ENCODE measurements at regions not wholly inside any gene's neighbourhood (a gene's known extent, or its start where the extent isn't known, plus 50 kb on each side); places are given as distances from the start of the nearest gene placed in this dataset.

DNA sequence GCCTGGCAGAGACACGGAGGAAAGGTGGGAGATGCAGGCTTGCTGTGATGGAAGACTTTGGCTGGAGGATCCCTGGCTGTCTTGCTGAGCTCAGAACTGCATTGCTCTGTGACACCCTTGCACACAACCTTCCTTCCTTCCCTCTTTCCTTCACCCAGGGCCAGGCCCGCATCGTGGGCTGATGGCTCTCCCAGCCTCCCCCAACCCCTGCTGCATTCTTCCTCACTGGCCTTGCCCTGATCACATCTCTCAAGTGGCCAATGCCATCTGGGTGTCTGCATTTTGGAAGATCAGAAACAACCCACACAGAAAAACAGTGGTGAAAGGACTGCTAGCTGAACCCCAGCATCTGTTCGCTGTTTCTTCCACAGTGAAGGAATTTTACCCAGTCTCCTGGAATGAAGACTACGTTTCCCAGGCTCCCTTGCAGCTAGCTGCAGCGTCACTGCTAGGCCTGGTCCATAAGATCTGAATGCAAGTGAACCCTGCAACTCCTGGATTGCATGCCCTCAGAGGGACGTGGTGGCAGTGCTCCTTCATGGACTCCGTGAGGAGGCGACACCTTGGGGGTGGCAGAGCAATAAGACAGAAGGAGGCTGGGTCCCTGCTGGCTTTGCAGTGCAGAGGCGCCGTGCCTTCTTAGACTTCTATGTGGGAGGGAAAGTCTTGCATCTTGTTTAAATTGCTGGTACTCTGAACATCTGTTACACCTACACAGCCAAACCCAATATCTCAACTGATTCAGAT, 78.9 kb upstream of the YWHAQ start:
- TF ChIP-seq, protein P1, sequence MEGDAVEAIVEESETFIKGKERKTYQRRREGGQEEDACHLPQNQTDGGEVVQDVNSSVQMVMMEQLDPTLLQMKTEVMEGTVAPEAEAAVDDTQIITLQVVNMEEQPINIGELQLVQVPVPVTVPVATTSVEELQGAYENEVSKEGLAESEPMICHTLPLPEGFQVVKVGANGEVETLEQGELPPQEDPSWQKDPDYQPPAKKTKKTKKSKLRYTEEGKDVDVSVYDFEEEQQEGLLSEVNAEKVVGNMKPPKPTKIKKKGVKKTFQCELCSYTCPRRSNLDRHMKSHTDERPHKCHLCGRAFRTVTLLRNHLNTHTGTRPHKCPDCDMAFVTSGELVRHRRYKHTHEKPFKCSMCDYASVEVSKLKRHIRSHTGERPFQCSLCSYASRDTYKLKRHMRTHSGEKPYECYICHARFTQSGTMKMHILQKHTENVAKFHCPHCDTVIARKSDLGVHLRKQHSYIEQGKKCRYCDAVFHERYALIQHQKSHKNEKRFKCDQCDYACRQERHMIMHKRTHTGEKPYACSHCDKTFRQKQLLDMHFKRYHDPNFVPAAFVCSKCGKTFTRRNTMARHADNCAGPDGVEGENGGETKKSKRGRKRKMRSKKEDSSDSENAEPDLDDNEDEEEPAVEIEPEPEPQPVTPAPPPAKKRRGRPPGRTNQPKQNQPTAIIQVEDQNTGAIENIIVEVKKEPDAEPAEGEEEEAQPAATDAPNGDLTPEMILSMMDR (IDR thresholded peaks at IDR 0.05) = no peak
- TF ChIP-seq POLR2A (IDR thresholded peaks at IDR 0.05) = no peak
